ENCODE measurements at regions not wholly inside any gene's neighbourhood (a gene's known extent, or its start where the extent isn't known, plus 50 kb on each side); places are given as distances from the start of the nearest gene placed in this dataset.
A peak's percentile ranks its signal among the peaks of the same experiment; 100 is the strongest.

DNA sequence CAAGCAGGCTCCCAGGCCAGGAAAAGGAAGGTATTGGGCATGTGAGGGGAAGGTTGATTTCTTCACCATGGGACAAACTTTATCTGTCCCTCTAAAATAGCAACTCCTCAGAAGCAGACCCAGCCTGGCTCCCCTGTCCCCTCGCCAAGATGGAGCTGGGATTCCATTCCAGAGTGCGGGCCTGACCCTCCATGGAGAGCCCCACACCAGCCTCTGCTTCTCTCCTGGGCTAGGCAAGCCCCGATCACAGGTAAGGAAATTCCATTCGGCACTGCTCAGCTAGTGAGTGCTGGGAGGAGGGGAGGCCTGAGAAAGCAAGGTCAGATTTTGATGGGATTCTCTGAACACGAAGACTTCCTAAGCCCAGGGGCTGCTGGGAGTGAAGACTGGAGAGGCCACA lies 98.4 kb downstream of the EFNB1 start:
- DNase-seq (ENCODE audit: low spot score), result no peak

DNA sequence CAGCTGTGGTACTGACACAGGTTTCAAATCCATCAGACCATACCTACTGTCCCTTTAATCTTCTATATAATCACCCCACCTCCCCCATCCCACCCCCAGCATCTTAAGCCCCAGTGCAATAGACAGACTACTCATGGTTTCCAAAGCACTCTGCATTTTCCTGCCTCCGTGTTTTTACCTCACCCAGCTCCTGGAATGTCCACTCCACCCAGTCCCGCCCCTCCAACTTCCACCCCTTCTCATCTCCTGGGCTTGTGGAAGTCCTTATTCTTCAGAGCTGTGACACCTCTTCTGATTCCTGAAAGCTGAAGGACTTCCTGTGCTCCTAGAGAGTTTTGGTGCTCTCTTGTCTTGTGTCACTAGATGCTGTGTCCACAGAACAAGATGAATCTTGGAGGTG lies 94.3 kb downstream of the EFNB1 start:
- no peak for DNase-seq (ENCODE audit: low spot score)

DNA sequence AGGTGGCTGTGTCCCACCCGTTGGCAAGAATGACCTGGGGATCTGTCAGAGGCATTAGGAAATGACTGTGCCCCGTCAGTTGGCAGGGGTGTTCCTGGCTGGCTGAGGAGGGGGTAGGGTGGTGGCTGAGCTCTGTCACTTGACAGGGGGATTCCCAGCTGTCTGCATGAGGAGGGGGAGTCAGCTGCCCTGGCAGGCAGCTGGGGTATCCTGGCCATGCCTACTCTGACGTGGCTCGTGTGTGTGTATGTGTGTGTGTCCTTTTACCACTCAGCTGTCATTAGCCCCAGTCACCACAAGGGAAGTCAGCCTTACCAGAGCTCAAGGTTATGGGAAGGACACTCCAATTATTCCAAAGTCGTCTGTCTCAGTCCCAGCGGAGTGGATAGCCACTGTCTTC lies 93.2 kb downstream of the EFNB1 start:
- DNase-seq (ENCODE audit: low spot score), result no peak

DNA sequence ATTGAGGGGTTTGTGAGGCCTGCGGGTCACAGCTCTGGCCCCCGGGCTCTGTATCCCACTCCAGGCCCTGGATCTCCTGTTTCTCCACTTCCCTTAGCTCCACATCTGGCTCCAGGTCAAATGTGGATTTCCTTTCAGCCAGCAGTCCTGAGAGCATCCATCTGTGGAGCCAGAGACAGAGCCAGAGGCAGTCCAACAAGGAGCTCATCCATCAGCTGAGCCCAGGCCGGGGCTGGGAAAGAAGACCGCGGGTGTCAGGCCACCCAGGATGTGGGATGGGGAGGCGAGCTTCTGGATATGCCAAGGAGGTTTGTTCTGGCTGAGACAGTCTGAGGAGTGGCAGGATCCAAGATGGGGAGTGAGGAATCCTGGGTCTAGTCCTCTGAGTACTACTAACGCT lies 91.7 kb downstream of the EFNB1 start:
- no peak for DNase-seq (ENCODE audit: low spot score)

DNA sequence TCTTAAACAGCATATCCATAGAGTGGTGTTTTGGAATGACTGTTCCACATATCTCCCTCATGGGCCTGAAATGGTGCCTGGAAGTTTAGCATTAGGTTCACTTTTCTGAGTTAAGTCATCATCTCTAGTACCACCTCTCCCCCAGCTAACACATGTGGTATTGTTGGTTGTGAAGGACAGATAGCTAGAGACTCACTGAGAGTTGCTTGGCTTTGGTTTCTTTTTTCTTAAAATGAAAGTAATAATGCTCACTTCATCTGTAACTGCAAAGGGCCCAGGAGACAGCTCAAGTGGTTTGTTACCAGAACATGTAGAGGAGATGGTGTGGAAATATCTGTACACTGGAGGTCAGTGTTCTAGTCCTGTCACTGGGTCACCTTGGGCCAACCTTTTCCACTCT lies 90.9 kb downstream of the EFNB1 start:
- DNase-seq (ENCODE audit: low spot score), result no peak

DNA sequence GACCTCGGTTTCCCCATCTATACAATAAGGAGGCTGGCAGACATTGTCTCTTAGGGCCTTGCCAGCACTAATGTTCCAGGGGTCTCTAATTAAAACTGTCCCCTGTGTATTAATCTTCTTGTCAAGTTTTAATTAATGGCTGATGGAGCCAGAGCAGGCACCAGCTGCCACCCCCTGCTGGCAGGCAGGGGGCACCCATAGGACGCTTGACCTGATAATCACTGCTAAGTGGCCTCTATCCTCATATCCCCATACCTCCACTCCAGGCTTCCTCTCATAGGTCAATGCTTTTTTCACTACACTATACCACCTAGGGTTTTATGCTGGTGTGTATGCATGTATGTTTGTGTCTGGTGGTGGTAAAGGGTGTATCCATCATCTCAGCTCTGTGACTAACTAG lies 89.4 kb downstream of the EFNB1 start:
- DNase-seq (ENCODE audit: low spot score), result no peak

DNA sequence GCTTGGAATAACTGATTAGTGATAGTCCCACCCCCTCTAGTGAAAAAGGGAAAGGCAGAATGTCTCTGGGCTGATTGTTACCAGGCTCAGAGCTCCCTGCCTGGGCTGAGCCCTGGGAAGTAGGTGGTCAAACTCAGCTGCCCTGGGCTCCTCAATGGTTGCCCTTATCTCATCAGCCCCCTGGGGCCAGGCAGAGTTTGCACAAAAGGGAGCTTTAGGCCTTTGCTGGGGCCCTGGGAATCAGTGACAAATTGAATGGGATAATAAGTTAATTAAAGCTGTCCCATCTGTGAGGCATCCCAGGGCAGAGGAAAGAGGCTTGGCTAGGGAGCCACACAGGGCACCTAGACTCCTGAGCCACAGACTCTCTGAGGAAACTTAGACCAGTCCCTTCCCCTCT lies 89.0 kb downstream of the EFNB1 start:
- no peak for DNase-seq (ENCODE audit: low spot score)

DNA sequence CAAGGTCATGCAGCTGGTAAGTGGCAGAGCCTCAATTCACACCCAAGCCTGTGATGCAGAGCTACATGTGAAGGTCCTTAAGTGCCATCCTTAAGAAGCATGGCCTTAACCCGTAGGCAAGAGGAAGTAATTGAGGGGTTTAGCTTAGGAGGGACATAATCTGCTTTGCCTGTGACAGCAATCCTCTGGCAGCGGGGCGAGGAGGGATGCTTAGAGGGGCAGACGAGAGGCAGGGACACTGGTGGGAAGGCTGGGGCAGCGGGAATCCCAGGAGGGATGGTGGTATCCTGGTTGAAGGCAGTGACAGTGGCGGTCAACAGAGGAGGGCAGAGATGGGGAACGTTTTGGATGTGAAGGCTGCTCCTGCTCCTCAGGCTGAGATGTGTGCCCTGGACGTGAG lies 88.1 kb downstream of the EFNB1 start:
- no peak for DNase-seq (ENCODE audit: low spot score)

DNA sequence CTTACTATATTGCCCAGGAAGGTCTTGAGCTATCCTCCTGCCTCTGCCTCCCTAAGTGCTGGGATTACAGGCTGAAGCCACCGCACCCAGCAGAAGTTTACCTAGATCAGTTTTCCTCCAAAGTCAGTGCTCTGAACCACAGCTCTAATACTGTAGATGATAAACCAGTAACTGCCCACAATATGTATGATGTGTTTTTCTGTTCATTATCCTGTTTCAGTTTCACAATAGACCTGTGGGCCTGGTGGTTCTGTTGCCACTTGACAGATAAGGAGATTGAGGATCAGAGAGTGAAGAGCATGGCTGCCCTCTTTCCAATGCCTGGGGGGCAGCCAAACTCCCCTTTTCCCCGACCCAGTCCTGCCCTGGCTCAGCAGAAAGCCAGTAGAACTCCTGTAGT lies 87.0 kb downstream of the EFNB1 start:
- no peak for DNase-seq (ENCODE audit: low spot score)

DNA sequence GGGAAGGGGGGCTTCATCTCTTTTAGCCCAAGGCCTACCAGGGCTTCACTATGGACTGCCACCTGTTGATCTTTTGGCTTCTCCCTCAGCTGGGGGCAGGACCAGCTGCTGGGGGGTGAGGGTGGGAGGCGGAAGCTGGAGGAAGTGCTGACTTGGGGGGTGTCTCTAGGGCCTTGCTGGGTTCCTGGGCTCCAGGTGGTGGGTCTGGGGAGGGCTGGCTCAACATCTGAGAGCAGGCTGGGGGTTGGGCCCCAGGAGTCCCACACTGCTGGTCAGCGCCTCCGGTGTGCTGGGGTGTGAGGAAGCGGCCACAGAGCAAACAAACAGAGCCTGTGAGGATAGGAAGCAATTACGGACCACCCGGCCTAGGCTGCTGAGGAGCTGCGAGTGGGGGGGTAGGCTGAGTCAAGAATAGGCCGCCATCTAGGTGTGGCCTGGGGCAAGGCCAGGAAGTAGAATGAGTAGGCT lies 85.7 kb downstream of the EFNB1 start:
- no peak for DNase-seq (ENCODE audit: low spot score)

DNA sequence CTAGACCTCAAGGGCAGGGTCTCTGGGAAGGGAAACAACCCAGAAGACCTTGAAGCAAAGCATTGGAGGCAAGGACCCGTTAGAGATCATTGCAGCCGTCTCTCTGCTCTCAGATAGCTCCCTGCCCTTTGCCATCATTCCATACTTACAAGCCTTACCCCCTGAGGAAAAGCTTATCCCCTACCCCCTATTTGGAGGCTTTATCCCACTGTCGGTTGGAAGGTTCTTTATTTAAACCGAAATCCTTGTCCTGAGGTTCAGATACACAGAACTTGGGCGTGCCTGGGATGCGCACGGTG lies 84.4 kb downstream of the EFNB1 start:
- no peak for DNase-seq (ENCODE audit: low spot score)

DNA sequence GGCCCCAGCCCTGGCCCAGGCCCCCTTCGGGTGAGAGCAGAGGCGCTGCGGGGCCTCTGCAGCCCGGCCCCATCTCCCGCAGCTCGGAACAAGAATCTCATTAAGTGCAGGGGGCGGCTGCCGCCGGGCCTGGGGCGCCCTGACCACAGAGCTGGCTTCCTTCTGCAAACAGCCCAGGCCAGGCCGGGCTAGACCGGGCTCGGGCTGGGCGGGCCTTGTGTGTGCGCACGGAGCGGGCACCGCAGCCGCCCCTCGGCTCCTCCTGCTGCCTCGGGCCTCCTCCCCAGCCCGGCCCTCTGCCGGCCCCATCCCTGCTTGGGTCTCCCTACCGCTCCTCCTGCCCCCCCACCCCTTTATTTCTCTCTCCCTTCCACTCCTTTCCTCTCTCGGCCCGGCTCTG lies 83.3 kb downstream of the EFNB1 start:
- DNase-seq (ENCODE audit: low spot score), result no peak

DNA sequence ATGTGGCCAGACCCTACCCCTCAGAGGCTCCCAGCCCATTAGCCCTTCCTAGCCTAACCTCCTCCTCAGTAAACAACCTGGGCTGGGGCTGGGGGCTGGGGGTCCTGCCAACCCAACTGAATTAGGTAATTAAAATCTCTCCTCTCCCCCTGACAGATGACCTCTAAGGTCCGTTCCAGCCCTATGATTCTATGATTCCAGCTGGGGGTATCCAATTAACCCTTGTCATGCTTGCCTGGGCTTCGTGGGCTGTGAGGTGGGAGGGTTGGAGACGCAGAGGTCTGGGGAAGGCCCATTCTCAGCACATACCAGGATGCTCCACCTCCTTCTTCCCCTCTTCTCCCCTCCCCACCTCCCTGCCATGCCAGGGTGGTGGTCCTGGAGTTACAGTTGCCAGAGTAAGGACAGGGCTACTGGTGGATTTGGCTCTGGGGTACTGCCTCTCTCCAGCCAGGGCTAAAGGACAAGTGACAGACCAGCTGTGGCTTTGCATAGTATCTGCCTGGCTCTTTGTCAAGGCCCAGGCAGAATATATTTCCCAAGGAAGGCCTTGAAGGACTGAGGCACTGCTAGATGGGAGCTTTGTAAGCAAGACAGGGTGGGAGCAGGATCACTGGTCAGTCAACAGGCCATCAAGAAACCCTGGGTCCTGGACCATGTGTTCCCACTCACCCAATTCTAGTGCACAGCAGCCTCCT lies 82.1 kb downstream of the EFNB1 start:
- no peak for DNase-seq (ENCODE audit: low spot score)

DNA sequence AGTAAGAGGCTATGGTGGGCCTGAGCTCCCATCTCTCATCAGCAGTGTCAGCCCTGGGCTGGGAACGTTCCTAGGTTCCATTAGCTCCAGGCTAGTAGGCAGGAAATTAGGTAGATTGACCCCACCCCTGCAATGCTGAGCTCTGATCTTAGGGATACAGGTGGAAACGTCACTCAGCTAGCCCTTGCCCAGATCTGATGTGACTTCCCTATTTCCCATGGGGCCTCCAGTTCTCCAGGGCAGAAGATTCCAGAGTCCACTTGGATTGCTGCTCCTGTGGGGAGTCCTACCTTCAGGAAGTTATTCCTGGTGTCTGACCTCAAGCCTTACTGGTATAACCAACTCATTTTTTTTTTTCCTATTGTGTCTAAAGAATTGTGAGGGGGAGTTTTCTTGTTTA lies 81.1 kb downstream of the EFNB1 start:
- no peak for DNase-seq (ENCODE audit: low spot score)

DNA sequence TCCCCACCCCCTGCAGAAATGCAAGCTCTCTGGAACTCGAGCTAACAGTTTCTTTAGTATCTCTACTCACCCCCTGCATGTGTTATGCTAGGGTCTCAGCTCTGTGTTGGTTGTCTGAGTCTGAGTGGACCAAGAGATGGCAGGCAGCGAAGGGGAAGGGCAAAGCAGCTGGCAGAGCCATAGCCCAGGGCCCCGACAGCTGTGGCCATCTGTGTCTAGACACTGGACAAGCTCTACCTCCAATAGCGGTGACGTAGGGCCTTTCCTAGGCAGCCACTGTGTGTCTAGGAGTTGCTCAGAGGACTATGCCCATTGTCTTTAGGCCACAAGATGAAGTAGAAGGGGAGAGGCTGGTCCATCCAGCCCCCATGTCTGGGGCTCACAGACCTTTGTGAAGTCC lies 79.2 kb downstream of the EFNB1 start:
- no peak for DNase-seq (ENCODE audit: low spot score)

DNA sequence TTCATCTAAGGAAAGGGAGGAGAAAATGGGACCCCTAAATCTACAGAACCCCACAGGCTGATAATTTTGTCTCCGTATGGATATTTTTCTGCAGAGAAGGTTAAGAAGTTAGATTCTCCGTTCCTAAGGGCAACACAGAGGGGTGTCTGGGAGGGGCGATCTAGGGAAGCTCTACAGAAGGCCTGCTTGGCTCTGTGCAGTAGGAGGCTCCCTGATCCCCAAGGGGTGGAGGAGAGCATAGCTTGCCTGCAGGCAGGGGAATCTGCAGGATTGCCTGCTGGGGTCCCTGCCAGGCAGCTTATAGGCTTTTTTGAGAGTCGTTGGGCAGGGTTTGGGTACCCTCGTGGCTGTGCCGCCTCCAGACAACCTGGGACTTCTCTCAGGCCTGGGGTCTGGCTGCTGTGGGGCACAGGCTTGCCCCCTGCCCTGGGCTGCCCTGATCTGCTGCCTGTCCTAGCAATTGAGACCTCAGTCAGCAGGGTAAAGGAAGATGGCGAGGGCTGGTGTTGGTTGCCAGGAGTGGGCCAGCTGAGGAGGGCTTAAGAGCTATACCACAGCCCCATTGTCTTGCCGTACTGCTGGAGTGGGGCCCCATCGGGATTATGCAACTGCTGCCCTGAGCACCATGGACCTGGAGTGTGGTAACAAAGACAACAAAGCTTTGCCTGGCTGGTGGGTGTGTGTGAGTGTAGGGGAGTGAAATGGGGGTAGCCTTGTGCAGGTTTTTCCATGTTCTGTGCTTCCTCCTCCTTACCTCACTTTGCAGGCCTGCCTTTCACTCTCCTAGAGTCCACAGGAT lies 74.1 kb downstream of the EFNB1 start:
- DNase-seq (ENCODE audit: low spot score), result no peak

DNA sequence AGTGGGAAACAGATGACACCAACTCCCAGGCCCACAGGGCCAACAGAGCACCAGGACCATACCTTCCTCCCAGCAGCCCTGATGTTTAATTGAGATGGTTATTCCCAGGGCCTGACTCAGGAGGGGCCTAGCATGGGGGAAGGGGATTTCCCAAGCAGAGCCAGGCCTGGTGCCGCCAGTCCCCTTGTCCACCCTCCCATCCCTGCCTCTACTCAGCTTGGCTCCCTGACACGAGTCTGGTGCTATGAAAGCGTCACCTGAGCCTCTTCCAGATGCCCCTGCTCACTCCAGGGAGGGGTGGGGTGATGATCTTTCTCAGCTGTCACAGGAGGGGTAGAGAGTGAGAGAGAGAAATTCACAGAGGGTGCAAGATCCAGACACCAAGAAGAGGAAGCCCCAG lies 72.7 kb downstream of the EFNB1 start:
- no peak for DNase-seq (ENCODE audit: low spot score)

DNA sequence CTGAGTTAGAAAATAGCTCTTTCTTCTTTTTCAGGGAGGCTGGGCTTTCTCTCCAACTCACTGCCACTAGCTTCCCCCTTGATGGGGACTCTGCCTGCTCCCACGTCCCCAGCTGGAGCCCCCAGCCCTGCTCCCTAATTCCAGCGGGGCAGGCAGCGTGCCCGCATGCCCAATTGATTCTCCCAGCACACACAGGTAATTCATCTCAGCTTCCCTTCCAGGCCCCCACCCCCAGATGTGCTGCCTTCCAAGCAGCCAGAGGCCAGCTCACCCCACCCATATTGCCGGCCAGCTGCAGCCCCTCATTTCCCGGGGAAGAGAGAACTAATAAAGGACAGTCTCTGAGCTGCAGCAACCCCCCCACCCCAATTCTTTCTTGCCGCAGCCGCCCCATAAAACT lies 69.8 kb downstream of the EFNB1 start:
- DNase-seq (ENCODE audit: low spot score), result no peak

DNA sequence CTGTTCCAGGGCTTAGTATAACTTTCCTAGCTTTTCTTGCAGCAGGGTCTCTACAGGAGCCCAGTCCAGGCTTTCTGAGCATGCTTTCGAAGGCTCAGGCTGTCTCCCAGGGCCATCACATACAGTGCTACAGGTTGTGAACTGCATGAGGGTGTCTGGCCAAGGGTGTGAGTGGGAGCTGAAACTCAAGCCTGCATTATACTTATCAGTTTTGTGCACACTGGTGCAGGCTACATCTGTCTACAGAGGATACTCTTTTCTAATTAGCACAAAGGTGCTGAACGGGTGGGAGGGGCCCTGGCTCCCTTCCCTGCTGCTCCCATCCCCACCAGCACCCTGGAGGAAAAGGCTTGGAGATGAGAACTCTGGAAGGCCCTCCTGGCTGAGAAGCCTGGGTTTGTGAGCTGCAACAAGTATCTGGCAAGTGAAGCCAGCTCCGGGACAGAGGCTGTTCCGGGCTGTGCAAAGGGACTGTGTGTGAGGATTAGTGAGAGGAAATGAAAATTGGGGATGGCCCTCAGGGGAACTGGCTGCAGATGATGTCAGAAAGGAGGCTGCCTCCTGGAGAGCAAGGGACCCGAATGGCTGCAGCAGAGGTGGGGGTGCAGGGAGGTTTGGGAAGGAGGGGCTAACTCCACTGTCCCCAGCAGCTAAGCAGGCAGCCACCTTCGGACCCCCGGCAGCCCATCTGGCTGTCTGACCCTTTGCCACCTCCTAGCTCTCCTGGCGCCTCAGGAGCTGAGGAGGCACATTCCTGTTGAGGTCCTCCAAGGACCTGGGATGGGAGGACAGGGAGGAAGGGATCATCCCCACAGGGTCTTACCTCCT lies 68.5 kb downstream of the EFNB1 start:
- DNase-seq (ENCODE audit: low spot score), result no peak

DNA sequence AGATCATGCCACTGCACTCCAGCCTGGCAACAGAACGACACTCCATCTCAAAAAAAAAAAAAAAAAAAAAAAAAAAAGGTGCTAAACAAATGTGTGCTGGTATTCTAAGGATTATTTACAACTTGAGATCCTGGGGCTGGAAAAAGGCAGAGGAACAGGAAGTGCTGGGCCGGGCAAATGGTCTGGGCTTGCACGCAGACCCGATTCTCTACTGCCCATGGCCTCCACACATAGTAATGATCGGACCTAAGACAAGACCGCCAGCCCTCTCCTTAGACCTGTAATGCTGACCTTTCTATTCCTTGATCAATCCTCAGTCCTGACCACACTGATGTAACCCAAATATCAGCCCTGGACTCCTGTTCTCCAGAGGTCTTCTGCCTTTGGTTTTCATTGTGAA lies 67.8 kb downstream of the EFNB1 start:
- DNase-seq (ENCODE audit: low spot score), result no peak

DNA sequence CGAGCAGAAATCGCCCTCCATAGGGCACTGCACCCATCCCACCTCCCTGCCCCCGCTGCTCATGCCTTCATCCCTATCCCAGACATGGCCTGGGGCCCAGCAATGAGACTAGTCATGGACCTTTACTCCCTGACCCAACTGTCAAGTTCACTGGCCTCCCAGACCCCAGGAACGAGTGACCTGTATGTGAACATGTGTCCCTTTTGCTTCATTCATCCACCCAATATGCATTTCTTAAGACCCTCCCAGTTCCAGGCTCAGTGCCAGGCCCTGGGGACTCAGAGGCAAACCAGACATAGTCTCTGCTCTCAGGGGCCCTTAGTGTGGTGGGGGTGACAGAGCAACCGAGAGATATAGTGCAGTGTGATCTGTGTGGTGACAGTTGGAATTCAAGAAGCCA lies 67.0 kb downstream of the EFNB1 start:
- DNase-seq (ENCODE audit: low spot score), result no peak

DNA sequence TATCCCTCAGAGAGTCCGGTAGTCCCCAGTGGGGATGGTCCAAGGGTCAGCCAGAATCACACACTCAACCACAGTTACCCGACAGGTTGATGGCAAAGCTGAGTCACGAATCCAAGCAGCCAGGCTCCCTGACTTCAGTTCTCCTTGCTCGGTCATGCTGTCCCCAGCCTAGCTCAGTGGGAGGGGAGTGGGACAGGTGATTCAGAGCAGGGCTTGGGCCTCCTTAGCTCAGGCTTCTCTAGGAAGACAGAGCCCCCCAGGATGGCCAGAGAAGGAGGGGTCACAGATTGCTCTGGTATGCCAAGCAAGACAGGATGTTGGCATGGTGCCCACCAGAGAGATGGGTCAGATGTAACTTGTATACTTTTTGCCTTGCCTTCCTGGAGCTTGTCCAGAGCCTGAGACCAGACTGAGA lies 66.5 kb downstream of the EFNB1 start:
- DNase-seq (ENCODE audit: low spot score), result peak; percentile 55
